DMS53 (cell line): ENCODE measurements at regions not wholly inside any gene's neighbourhood (a gene's known extent, or its start where the extent isn't known, plus 50 kb on each side); places are given as distances from the start of the nearest gene placed in this dataset.
A peak's percentile ranks its signal among the peaks of the same experiment; 100 is the strongest.
"Not testable (repeated sequence)": the region's sequence is repeated elsewhere in the genome, so short reads cannot be mapped to it uniquely, and the experiment has no call there.

Experiments used
- DNase-seq: peaks from one replicate; lab custom pipeline; 2025; lab: John Stamatoyannopoulos, UW

- DNase-seq: no peak
Measured at GRCh38 chr5:78726571-78726970, 78.0 kb upstream of the LHFPL2 start.

- no peak for DNase-seq
Measured at GRCh38 chr5:78726003-78726402, 77.4 kb upstream of the LHFPL2 start.

- no peak for DNase-seq
Measured at GRCh38 chr5:78724061-78724460, 75.5 kb upstream of the LHFPL2 start.

- peak; percentile 88 for DNase-seq
Measured at GRCh38 chr5:78720997-78721396, 72.4 kb upstream of the LHFPL2 start.

DNA sequence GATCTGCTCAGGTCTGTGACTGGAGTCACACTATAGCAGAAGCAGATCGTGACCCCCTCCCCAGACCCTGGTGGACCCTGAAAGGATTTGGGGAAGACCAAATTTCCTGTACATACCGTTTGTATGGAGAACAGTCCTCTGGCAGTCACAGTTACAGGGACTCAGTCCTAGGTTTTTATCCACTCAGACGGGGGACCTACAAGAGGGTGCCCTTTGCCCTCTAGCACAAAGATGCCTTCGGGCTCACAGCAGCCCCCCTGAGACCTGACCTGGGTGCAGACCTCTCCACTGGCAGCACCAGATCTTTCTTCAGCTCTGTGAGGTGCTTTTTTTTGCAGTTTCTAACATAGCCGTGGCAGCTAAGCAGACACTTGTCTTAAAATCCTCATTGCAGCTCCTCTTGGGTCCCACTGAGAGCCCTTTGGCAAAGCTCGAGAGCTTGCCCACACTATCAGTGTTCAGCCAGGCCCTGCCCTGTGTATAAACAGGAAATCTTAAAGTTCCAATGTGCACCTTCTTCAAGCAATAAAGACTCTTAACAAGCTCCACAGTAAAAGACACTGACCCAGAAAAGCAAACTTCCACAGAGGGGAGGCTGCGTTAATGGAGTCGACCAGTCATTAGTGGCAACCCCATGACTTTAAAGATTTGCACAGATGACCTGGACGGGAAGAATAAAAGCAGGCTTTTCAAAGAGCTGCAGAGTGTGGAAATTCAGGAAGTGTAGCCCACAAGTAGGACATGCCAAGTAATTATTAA is 71.8 kb upstream of the LHFPL2 start:
- peak; percentile 70 for DNase-seq

GRCh38 chr5:78719504-78720219 is 71.1 kb upstream of the LHFPL2 start:
- DNase-seq: peak; percentile 40

- peak; percentile 38 for DNase-seq
Measured at GRCh38 chr5:78718824-78719223, 70.3 kb upstream of the LHFPL2 start.

- peak; percentile 77 for DNase-seq
Measured at GRCh38 chr5:78717674-78718584, 69.4 kb upstream of the LHFPL2 start.

DNA sequence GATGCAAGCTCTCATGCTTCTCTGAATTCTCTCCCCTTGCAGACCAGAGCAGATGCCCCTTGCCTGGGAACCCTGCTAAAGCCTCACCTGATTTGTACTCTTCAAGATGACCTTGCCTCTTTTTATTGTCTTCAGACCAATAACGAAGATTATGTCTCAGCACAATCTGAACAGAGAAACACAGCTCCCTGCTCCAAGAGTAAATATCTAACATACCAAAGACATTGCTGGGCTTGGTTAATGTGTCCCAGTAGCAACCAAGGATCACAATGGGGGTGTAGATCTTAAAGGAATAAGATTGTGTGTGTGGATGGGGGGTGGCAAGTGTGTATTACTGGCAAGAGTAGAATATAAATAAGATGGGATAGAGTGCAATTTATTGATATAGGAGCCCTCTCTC is 67.6 kb upstream of the LHFPL2 start:
- DNase-seq: no peak

DNA sequence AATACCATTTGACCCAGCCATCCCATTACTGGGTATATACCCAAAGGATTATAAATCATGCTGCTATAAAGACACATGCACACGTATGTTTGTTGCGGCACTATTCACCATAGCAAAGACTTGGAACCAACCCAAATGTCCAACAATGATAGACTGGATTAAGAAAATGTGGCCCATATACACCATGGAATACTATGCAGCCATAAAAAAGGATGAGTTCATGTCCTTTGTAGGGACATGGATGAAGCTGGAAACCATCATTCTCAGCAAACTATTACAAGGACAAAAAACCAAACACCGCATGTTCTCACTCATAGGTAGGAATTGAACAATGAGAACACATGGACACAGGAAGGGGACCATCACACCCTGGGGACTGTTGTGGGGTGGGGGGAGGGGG is 66.8 kb upstream of the LHFPL2 start:
- DNase-seq: not testable (repeated sequence)

DNA sequence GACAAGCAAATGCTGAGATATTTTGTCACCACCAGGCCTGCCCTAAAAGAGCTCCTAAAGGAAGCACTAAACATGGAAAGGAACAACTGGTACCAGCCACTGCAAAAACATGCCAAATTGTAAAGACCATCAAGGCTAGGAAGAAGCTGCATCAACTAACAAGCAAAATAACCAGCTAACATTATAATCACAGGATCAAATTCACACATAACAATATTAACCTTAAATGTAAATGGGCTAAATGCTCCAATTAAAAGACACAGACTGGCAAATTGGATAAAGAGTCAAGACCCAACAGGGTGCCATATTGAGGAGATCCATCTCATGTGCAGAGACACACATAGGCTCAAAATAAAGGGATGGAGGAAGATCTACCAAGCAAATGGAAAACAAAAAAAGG is 63.1 kb upstream of the LHFPL2 start:
- DNase-seq: not testable (repeated sequence)

- DNase-seq: not testable (repeated sequence)
Measured at GRCh38 chr5:78709729-78710430, 61.3 kb upstream of the LHFPL2 start.

- no peak for DNase-seq
Measured at GRCh38 chr5:78706825-78707224, 58.3 kb upstream of the LHFPL2 start.

DNA sequence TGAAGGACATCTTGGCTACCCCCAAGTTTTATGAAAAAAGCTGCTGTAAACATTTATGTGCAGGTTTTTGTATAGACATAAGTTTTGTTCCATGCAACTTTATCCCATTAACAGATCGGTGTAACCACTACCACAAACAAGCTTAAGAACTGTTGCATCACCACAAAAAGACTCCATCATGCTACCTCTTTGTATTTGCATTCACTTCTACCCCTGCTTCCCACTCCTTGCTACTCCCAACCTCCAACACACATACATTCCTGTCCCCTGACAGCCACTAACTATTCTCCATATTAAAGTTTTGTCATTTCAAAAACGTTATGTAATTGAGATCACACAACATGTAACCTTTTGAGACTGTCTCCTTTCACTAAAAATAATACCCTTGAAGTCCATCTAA is 57.8 kb upstream of the LHFPL2 start:
- DNase-seq: no peak

GRCh38 chr5:78705826-78706225 is 57.3 kb upstream of the LHFPL2 start:
- DNase-seq: no peak

DNA sequence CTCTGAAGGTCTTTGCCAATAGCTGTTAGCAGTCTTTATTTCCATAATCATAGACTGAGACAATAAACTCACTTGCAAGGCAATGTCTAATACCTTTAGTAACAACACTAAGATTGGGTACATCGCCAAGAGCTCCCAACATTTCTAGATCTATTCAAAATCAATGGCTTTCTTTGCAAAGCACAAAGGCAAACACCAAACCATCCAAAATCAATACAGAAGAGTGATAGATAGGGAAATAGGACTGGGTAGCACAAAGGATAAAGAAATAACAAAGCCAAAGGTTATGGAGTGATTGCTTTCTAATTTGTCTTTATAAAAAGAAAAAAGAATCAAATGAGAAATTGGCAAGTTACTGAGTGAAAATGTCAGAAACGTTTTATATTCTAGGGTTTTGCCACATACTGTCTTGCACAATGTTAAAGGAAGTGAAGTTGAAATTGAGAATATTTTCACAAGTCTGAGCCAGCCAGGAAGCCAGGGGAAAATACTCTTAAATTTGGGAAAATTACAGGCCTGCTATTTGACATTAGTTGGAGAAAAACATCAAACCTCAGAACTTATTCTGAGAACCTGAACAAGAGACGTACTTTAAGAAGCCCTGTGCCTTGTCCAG is 53.3 kb upstream of the LHFPL2 start:
- DNase-seq: no peak

DNA sequence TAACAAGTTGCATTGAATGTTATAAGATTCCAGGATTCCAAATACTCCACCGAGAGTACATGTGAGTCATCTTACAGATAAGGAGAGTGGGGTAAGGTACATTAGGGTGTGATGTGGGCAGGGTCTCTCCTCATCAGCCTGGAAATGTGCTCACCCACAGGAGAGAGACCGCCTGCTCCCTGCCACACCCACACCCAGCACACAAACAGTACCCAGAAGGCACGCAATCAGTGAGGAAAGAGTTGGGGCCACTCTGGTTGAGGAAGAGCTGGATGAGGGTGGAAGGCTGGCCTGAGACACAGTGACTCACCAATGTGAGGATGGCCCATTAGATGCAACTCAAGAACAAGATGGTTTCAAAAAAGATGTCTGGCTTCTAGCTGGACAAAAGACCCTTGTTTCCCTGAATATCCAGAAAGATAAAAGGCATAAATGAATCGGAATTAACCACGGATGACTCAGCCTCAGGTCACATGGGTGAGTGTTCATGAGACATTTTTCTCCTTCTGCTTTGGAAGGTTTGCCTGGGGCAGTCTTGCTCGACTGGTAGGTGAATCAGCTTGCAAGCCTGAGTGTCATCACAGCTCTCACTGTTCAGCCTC is 51.1 kb upstream of the LHFPL2 start:
- peak; percentile 66 for DNase-seq

DNA sequence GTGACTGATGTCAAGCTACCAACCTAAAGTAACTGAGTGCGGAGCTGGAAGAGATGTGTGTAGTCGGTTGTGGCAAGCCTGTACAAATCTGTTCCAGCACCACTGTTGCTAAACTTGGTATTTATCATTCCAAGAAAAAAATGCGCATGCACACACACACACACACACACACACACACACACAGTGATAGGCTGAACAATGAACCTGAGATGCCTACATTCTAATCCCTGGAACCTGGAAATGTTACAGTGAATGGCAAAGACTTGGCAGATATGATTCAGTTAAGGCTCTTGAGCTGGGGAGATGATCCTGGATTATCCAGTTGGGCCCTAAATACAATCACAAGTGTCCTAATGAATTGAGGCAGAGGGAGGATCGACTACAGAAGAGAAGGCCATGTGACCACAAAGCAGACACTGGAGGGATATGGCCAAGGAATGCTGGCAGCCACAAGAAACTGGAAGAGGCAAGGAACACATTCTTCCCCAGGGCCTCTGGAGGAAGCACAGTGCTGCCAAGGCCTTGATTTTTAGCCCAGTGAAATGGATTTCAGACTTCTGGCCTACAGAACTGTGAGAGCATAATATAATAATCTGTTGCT is 49.7 kb upstream of the LHFPL2 start:
- no peak for DNase-seq
